IPS-NIHi7 (cell line): ENCODE measurements at regions not wholly inside any gene's neighbourhood (a gene's known extent, or its start where the extent isn't known, plus 50 kb on each side); places are given as distances from the start of the nearest gene placed in this dataset.
"Not testable (repeated sequence)": the region's sequence is repeated elsewhere in the genome, so short reads cannot be mapped to it uniquely, and the experiment has no call there.

Source experiments
- DNase-seq: peaks from one replicate; pipeline ENCODE4 v3.0.0; 2012; ENCODE audit warnings: mixed read lengths; ENCODE audit errors: extremely low spot score

GRCh38 chr7:66539264-66539623, 89.4 kb upstream of the KCTD7 start:
- DNase-seq, result no peak

- no peak for DNase-seq
These were observed 88.7 kb upstream of the KCTD7 start for GRCh38 chr7:66539902-66540375.

- no peak for DNase-seq
These were observed 86.6 kb upstream of the KCTD7 start for GRCh38 chr7:66542049-66542448.

GRCh38 chr7:66542528-66543269, 86.0 kb upstream of the KCTD7 start:
- no peak for DNase-seq

GRCh38 chr7:66549466-66549865, 79.2 kb upstream of the KCTD7 start:
- DNase-seq, result no peak

GRCh38 chr7:66553001-66553400, 75.7 kb upstream of the KCTD7 start:
- DNase-seq, result no peak

- DNase-seq, result not testable (repeated sequence)
These were observed 75.0 kb upstream of the KCTD7 start for GRCh38 chr7:66553675-66554074.

GRCh38 chr7:66554291-66554690, 74.4 kb upstream of the KCTD7 start:
- not testable (repeated sequence) for DNase-seq

- DNase-seq, result not testable (repeated sequence)
These were observed 73.7 kb upstream of the KCTD7 start for GRCh38 chr7:66554842-66555430.

- DNase-seq, result no peak
These were observed 72.5 kb upstream of the KCTD7 start for GRCh38 chr7:66556177-66556548.

GRCh38 chr7:66556549-66557213, 72.0 kb upstream of the KCTD7 start:
- no peak for DNase-seq

- peak; percentile 89 for DNase-seq
These were observed 71.2 kb upstream of the KCTD7 start for GRCh38 chr7:66557214-66558200.

GRCh38 chr7:66558201-66558641, 70.5 kb upstream of the KCTD7 start:
- no peak for DNase-seq

- DNase-seq, result peak; percentile 42
These were observed 69.8 kb upstream of the KCTD7 start for GRCh38 chr7:66558660-66559465.

- DNase-seq, result no peak
These were observed 64.6 kb upstream of the KCTD7 start for GRCh38 chr7:66564045-66564444.

GRCh38 chr7:66570179-66570578, 58.5 kb upstream of the KCTD7 start:
- not testable (repeated sequence) for DNase-seq

- DNase-seq, result no peak
These were observed 57.1 kb upstream of the KCTD7 start for GRCh38 chr7:66571568-66571967.

GRCh38 chr7:66573782-66574495, 54.7 kb upstream of the KCTD7 start:
- DNase-seq, result not testable (repeated sequence)

- not testable (repeated sequence) for DNase-seq
These were observed 53.9 kb upstream of the KCTD7 start for GRCh38 chr7:66574768-66575167.

GRCh38 chr7:66575398-66575797, 53.3 kb upstream of the KCTD7 start:
- no peak for DNase-seq
